ENCODE measurements at regions not wholly inside any gene's neighbourhood (a gene's known extent, or its start where the extent isn't known, plus 50 kb on each side); places are given as distances from the start of the nearest gene placed in this dataset.

DNA sequence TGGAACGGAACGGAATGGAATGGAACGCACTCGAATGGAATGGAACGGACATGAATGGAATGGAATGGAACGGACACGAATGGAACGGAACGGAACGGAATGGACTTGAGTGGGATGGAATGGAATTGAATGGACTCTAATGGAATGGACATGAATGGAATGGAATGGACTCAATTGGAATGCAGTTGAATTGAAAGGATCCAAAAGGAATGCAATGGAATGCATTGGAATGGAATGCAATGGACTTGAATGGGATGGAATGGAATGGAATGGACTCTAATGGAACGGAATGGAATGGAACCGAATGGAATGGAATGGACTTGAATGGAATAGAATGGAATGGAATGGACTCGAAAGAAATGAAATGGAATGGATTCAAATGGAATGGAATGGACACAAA, 102.4 kb upstream of the OR4F16 start:
- TF ChIP-seq, protein P1, sequence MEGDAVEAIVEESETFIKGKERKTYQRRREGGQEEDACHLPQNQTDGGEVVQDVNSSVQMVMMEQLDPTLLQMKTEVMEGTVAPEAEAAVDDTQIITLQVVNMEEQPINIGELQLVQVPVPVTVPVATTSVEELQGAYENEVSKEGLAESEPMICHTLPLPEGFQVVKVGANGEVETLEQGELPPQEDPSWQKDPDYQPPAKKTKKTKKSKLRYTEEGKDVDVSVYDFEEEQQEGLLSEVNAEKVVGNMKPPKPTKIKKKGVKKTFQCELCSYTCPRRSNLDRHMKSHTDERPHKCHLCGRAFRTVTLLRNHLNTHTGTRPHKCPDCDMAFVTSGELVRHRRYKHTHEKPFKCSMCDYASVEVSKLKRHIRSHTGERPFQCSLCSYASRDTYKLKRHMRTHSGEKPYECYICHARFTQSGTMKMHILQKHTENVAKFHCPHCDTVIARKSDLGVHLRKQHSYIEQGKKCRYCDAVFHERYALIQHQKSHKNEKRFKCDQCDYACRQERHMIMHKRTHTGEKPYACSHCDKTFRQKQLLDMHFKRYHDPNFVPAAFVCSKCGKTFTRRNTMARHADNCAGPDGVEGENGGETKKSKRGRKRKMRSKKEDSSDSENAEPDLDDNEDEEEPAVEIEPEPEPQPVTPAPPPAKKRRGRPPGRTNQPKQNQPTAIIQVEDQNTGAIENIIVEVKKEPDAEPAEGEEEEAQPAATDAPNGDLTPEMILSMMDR (IDR thresholded peaks at IDR 0.05): no peak
- TF ChIP-seq POLR2A (IDR thresholded peaks at IDR 0.05): no peak

Data from body of pancreas (tissue), 4 donors.